HG02885 (cell line): ENCODE measurements at regions not wholly inside any gene's neighbourhood (a gene's known extent, or its start where the extent isn't known, plus 50 kb on each side); places are given as distances from the start of the nearest gene placed in this dataset.
"Not testable (repeated sequence)": the region's sequence is repeated elsewhere in the genome, so short reads cannot be mapped to it uniquely, and the experiment has no call there.

Experiments
- ATAC-seq: cut with Tn5 transposase; IDR thresholded peaks from one replicate; pipeline ENCODE4 v1.9.1; 2021; ENCODE audit warnings: mild to moderate bottlenecking; ENCODE audit not compliant: unreplicated experiment, poor library complexity

GRCh38 chr1:194684636-194685035 is 1498.2 kb upstream of the B3GALT2 start:
- no peak for ATAC-seq

GRCh38 chr1:194658090-194658439 is 1471.7 kb upstream of the B3GALT2 start:
- ATAC-seq, result no peak

- ATAC-seq, result no peak
These were observed 1468.5 kb upstream of the B3GALT2 start for GRCh38 chr1:194654956-194655355.

GRCh38 chr1:194653385-194653784 is 1467.0 kb upstream of the B3GALT2 start:
- ATAC-seq, result no peak

- ATAC-seq, result no peak
These were observed 1460.7 kb upstream of the B3GALT2 start for GRCh38 chr1:194647118-194647517.

GRCh38 chr1:194644528-194644927 is 1458.1 kb upstream of the B3GALT2 start:
- ATAC-seq, result no peak

- no peak for ATAC-seq
These were observed 1453.9 kb upstream of the B3GALT2 start for GRCh38 chr1:194640322-194640721.

- ATAC-seq, result no peak
These were observed 1442.6 kb upstream of the B3GALT2 start for GRCh38 chr1:194629011-194629410.

- no peak for ATAC-seq
These were observed 1438.4 kb upstream of the B3GALT2 start for GRCh38 chr1:194624833-194625232.

- ATAC-seq, result no peak
These were observed 1431.7 kb upstream of the B3GALT2 start for GRCh38 chr1:194618101-194618500.

GRCh38 chr1:194617272-194617671 is 1430.9 kb upstream of the B3GALT2 start:
- ATAC-seq, result not testable (repeated sequence)

- no peak for ATAC-seq
These were observed 1430.4 kb upstream of the B3GALT2 start for GRCh38 chr1:194616835-194617234.

- no peak for ATAC-seq
These were observed 1415.8 kb upstream of the B3GALT2 start for GRCh38 chr1:194602184-194602583.

GRCh38 chr1:194600716-194601115 is 1414.3 kb upstream of the B3GALT2 start:
- no peak for ATAC-seq

- ATAC-seq, result no peak
These were observed 1411.7 kb upstream of the B3GALT2 start for GRCh38 chr1:194598098-194598497.

GRCh38 chr1:194586302-194586701 is 1399.9 kb upstream of the B3GALT2 start:
- ATAC-seq, result no peak

- ATAC-seq, result no peak
These were observed 1397.6 kb upstream of the B3GALT2 start for GRCh38 chr1:194584052-194584451.

- no peak for ATAC-seq
These were observed 1384.1 kb upstream of the B3GALT2 start for GRCh38 chr1:194570476-194570875.

GRCh38 chr1:194568610-194569009 is 1382.2 kb upstream of the B3GALT2 start:
- no peak for ATAC-seq

- no peak for ATAC-seq
These were observed 1361.7 kb upstream of the B3GALT2 start for GRCh38 chr1:194548071-194548470.

GRCh38 chr1:194544012-194544411 is 1357.6 kb upstream of the B3GALT2 start:
- no peak for ATAC-seq

GRCh38 chr1:194538453-194538852 is 1352.0 kb upstream of the B3GALT2 start:
- no peak for ATAC-seq

- ATAC-seq, result no peak
These were observed 1351.1 kb upstream of the B3GALT2 start for GRCh38 chr1:194537521-194537920.
